Panc1 (cell line): ENCODE measurements at regions not wholly inside any gene's neighbourhood (a gene's known extent, or its start where the extent isn't known, plus 50 kb on each side); places are given as distances from the start of the nearest gene placed in this dataset.

Source experiments
- CTCF ChIP-seq: fragments of 450-650 bp; IDR thresholded peaks from 2 replicates; pipeline ENCODE4 v1.5.1; 2017; ENCODE audit warnings: mild to moderate bottlenecking
- POLR2AphosphoS5 ChIP-seq: IDR thresholded peaks from 2 replicates; pipeline ENCODE4 v1.6.1; 2012; ENCODE audit warnings: mild to moderate bottlenecking, low read depth, low read length, moderate library complexity
- REST ChIP-seq, 2 experiments: IDR thresholded peaks; 2 replicates each; pipeline ENCODE4 v1.6.1; 2011 to 2012; ENCODE audit warnings: low read depth in 2 of 2, control low read depth in 1 of 2, low read length in 1 of 2, mild to moderate bottlenecking in 1 of 2, moderate library complexity in 1 of 2; ENCODE audit not compliant: insufficient read depth in 1 of 2
- TCF7L2 ChIP-seq: IDR thresholded peaks from 2 replicates; pipeline ENCODE4 v1.6.1; 2011; ENCODE audit warnings: mild to moderate bottlenecking, low read depth, low read length, inconsistent platforms

- TF ChIP-seq CTCF (no peak), POLR2AphosphoS5 (no peak), REST (IDR thresholded peaks at IDR 0.05; ENCODE audit: insufficient read depth in 1 of 2, low read depth in 2 of 2, low read length in 1 of 2) (no peak), TCF7L2 (no peak)
Measured at GRCh38 chr13:57409121-57409520, 222.4 kb upstream of the PCDH17 start.
